ENCODE measurements at regions not wholly inside any gene's neighbourhood (a gene's known extent, or its start where the extent isn't known, plus 50 kb on each side); places are given as distances from the start of the nearest gene placed in this dataset.

- Histone ChIP-seq H3K4me1 (replicated peaks in 1 of 2) (no peaks in the 10 kb centered on the region), H3K27ac (no peak overlapping the region), H3K4me3 (no peak overlapping the region)
- WGBS, 10 experiments = 8 to 82% (median 57%) methylated on average over 2 to 10 of the region's 20 CpGs; no CpG with 5 or more reads in 3 of the 10 experiments
- ATAC-seq (replicated peaks in 6 of 8) = no peak
- in situ Hi-C loops (cut with MboI; ENCODE audit: low pct_unique_long_range_greater_than_20kb in 2 of 9, low sequenced_read_pairs in 9 of 9, unreplicated experiment in 9 of 9) = loop anchor here in 1 of 9 experiments (25.0 kb wide), 2 partner anchors 262 to 737 kb away; no protein-coding TSS in a partner anchor
These were observed 503.8 kb downstream of the BRD1 start for GRCh38 chr22:49323751-49324415.

- in situ Hi-C loops (cut with MboI; ENCODE audit: low pct_unique_long_range_greater_than_20kb in 2 of 9, low sequenced_read_pairs in 9 of 9, unreplicated experiment in 9 of 9) = loop anchor here in 1 of 9 experiments (25.0 kb wide), 2 partner anchors 261 to 736 kb away; no protein-coding TSS in a partner anchor
- ATAC-seq (replicated peaks in 6 of 8) = no peak
- WGBS, 10 experiments = 0 to 63% (median 55%) methylated on average over 1 to 6 of the region's 11 CpGs; no CpG with 5 or more reads in 5 of the 10 experiments
- H3K27ac ChIP-seq = no peak overlapping the region
- no peak overlapping the region for H3K4me3 ChIP-seq
- no peaks in the 10 kb centered on the region for H3K4me1 ChIP-seq (replicated peaks in 1 of 2)
These were observed 504.6 kb downstream of the BRD1 start for GRCh38 chr22:49322861-49323622.

GRCh38 chr22:49322231-49322630 lies 505.4 kb downstream of the BRD1 start:
- ATAC-seq (replicated peaks in 6 of 8) = no peak
- Histone ChIP-seq H3K27ac (no peak overlapping the region), H3K4me3 (no peak overlapping the region), H3K4me1 (replicated peaks in 1 of 2) (no peaks in the 10 kb centered on the region)
- in situ Hi-C loops (cut with MboI; ENCODE audit: low pct_unique_long_range_greater_than_20kb in 2 of 9, low sequenced_read_pairs in 9 of 9, unreplicated experiment in 9 of 9) = loop anchor here in 1 of 9 experiments (25.0 kb wide), 2 partner anchors 260 to 735 kb away; no protein-coding TSS in a partner anchor
- 0 to 84% (median 35%) methylated on average over 1 to 11 of the region's 13 CpGs; no CpG with 5 or more reads in 4 of the 10 experiments for WGBS, 10 experiments

GRCh38 chr22:49321477-49322055 lies 506.1 kb downstream of the BRD1 start:
- H3K4me3 ChIP-seq = no peak overlapping the region
- no peak for ATAC-seq (replicated peaks in 6 of 8)

GRCh38 chr22:49320714-49321476 lies 506.8 kb downstream of the BRD1 start:
- in situ Hi-C loops (cut with MboI; ENCODE audit: low pct_unique_long_range_greater_than_20kb in 2 of 9, low sequenced_read_pairs in 9 of 9, unreplicated experiment in 9 of 9) = loop anchor here in 1 of 9 experiments (25.0 kb wide), 2 partner anchors 259 to 734 kb away; no protein-coding TSS in a partner anchor
- H3K4me1 ChIP-seq (replicated peaks in 1 of 2) = no peaks in the 10 kb centered on the region
- ATAC-seq (replicated peaks in 6 of 8) = no peak
- H3K4me3 ChIP-seq = no peak overlapping the region
- H3K27ac ChIP-seq = no peak overlapping the region
- 45 to 85% (median 68%) methylated on average over 2 to 9 of the region's 29 CpGs; no CpG with 5 or more reads in 2 of the 10 experiments for WGBS, 10 experiments

More at GRCh38 chr22:49321477-49322055, 506.1 kb downstream of the BRD1 start:
- Histone ChIP-seq H3K27ac (no peak overlapping the region), H3K4me1 (replicated peaks in 1 of 2) (no peaks in the 10 kb centered on the region)
- in situ Hi-C loops (cut with MboI; ENCODE audit: low pct_unique_long_range_greater_than_20kb in 2 of 9, low sequenced_read_pairs in 9 of 9, unreplicated experiment in 9 of 9) = loop anchor here in 1 of 9 experiments (25.0 kb wide), 2 partner anchors 259 to 734 kb away; no protein-coding TSS in a partner anchor
- WGBS, 10 experiments = 39 to 87% (median 70%) methylated on average over 1 to 7 of the region's 33 CpGs; no CpG with 5 or more reads in 4 of the 10 experiments

- Histone ChIP-seq H3K4me1 (replicated peaks in 1 of 2) (no peaks in the 10 kb centered on the region), H3K4me3 (no peak overlapping the region), H3K27ac (no peak overlapping the region)
- WGBS, 10 experiments = 2 to 65% (median 38%) methylated on average over 2 to 5 of the region's 5 CpGs
- no peak for ATAC-seq (replicated peaks in 6 of 8)
- in situ Hi-C loops (cut with MboI; ENCODE audit: low pct_unique_long_range_greater_than_20kb in 2 of 9, low sequenced_read_pairs in 9 of 9, unreplicated experiment in 9 of 9) = loop anchor here in 1 of 9 experiments (25.0 kb wide), 2 partner anchors 255 to 730 kb away; no protein-coding TSS in a partner anchor
These were observed 510.3 kb downstream of the BRD1 start for GRCh38 chr22:49317369-49317768.

GRCh38 chr22:49312601-49313000 lies 515.1 kb downstream of the BRD1 start:
- H3K4me1 ChIP-seq (replicated peaks in 1 of 2) = no peaks in the 10 kb centered on the region
- 0 to 69% (median 20%) methylated on average over 1 to 2 of the region's 2 CpGs; no CpG with 5 or more reads in 3 of the 10 experiments for WGBS, 10 experiments
- in situ Hi-C loops (cut with MboI; ENCODE audit: low pct_unique_long_range_greater_than_20kb in 2 of 9, low sequenced_read_pairs in 9 of 9, unreplicated experiment in 9 of 9) = loop anchor here in 1 of 9 experiments (25.0 kb wide), 2 partner anchors 250 to 725 kb away; no protein-coding TSS in a partner anchor
- no peak overlapping the region for H3K27ac ChIP-seq
- no peak overlapping the region for H3K4me3 ChIP-seq
- no peak for ATAC-seq (replicated peaks in 6 of 8)

- WGBS, 10 experiments = 0 to 95% (median 67%) methylated on average over 1 to 9 of the region's 11 CpGs; no CpG with 5 or more reads in 2 of the 10 experiments
- no peak for ATAC-seq (replicated peaks in 6 of 8)
These were observed 517.3 kb downstream of the BRD1 start for GRCh38 chr22:49310354-49310753.

GRCh38 chr22:49308300-49308699 lies 519.4 kb downstream of the BRD1 start:
- no peak for ATAC-seq (replicated peaks in 6 of 8)
- no peak overlapping the region for H3K27ac ChIP-seq
- 20 to 100% (median 85%) methylated on average over 1 to 6 of the region's 11 CpGs; no CpG with 5 or more reads in 4 of the 10 experiments for WGBS, 10 experiments
- no peaks in the 10 kb centered on the region for H3K4me1 ChIP-seq (replicated peaks in 1 of 2)
- in situ Hi-C loops (cut with MboI; ENCODE audit: low pct_unique_long_range_greater_than_20kb in 2 of 9, low sequenced_read_pairs in 9 of 9, unreplicated experiment in 9 of 9) = loop anchor here in 1 of 9 experiments (25.0 kb wide), 2 partner anchors 246 to 721 kb away; no protein-coding TSS in a partner anchor
- H3K4me3 ChIP-seq = no peak overlapping the region

More at GRCh38 chr22:49310354-49310753, 517.3 kb downstream of the BRD1 start:
- H3K4me3 ChIP-seq = no peak overlapping the region
- in situ Hi-C loops (cut with MboI; ENCODE audit: low pct_unique_long_range_greater_than_20kb in 2 of 9, low sequenced_read_pairs in 9 of 9, unreplicated experiment in 9 of 9) = loop anchor here in 1 of 9 experiments (25.0 kb wide), 2 partner anchors 248 to 723 kb away; no protein-coding TSS in a partner anchor
- H3K4me1 ChIP-seq (replicated peaks in 1 of 2) = no peaks in the 10 kb centered on the region
- no peak overlapping the region for H3K27ac ChIP-seq

GRCh38 chr22:49307870-49308269 lies 519.8 kb downstream of the BRD1 start:
- no peak for ATAC-seq (replicated peaks in 6 of 8)
- 38 to 100% (median 84%) methylated on average over 1 to 9 of the region's 16 CpGs; no CpG with 5 or more reads in 4 of the 10 experiments for WGBS, 10 experiments
- Histone ChIP-seq H3K27ac (no peak overlapping the region), H3K4me1 (replicated peaks in 1 of 2) (no peaks in the 10 kb centered on the region), H3K4me3 (no peak overlapping the region)
- in situ Hi-C loops (cut with MboI; ENCODE audit: low pct_unique_long_range_greater_than_20kb in 2 of 9, low sequenced_read_pairs in 9 of 9, unreplicated experiment in 9 of 9) = loop anchor here in 1 of 9 experiments (25.0 kb wide), 2 partner anchors 246 to 721 kb away; no protein-coding TSS in a partner anchor

GRCh38 chr22:49307481-49307830 lies 520.2 kb downstream of the BRD1 start:
- ATAC-seq (replicated peaks in 6 of 8) = no peak
- Histone ChIP-seq H3K27ac (no peak overlapping the region), H3K4me3 (no peak overlapping the region), H3K4me1 (replicated peaks in 1 of 2) (no peaks in the 10 kb centered on the region)
- in situ Hi-C loops (cut with MboI; ENCODE audit: low pct_unique_long_range_greater_than_20kb in 2 of 9, low sequenced_read_pairs in 9 of 9, unreplicated experiment in 9 of 9) = loop anchor here in 1 of 9 experiments (25.0 kb wide), 2 partner anchors 245 to 720 kb away; no protein-coding TSS in a partner anchor
- WGBS, 10 experiments = 0% methylated on average over 1 of the region's 2 CpGs; no CpG with 5 or more reads in 9 of the 10 experiments
